Sigmoid colon (tissue), 4 donors: ENCODE measurements at regions not wholly inside any gene's neighbourhood (a gene's known extent, or its start where the extent isn't known, plus 50 kb on each side); places are given as distances from the start of the nearest gene placed in this dataset.
A peak's percentile ranks its signal among the peaks of the same experiment; 100 is the strongest.

ENCODE experiments used
- EP300 ChIP-seq, 4 donors: sonication (generic); formaldehyde crosslinking; IDR thresholded peaks; one replicate each; pipeline ENCODE4 v1.6.1; 2017; ENCODE audit warnings: antibody characterized with exemption in 4 of 4
- POLR2A ChIP-seq, 2 donors: fragments of 450-650 bp; IDR thresholded peaks; one replicate each; pipeline ENCODE4 v1.6.1; 2016; ENCODE audit warnings: antibody characterized with exemption in 2 of 2, mild to moderate bottlenecking in 2 of 2, moderate library complexity in 2 of 2

DNA sequence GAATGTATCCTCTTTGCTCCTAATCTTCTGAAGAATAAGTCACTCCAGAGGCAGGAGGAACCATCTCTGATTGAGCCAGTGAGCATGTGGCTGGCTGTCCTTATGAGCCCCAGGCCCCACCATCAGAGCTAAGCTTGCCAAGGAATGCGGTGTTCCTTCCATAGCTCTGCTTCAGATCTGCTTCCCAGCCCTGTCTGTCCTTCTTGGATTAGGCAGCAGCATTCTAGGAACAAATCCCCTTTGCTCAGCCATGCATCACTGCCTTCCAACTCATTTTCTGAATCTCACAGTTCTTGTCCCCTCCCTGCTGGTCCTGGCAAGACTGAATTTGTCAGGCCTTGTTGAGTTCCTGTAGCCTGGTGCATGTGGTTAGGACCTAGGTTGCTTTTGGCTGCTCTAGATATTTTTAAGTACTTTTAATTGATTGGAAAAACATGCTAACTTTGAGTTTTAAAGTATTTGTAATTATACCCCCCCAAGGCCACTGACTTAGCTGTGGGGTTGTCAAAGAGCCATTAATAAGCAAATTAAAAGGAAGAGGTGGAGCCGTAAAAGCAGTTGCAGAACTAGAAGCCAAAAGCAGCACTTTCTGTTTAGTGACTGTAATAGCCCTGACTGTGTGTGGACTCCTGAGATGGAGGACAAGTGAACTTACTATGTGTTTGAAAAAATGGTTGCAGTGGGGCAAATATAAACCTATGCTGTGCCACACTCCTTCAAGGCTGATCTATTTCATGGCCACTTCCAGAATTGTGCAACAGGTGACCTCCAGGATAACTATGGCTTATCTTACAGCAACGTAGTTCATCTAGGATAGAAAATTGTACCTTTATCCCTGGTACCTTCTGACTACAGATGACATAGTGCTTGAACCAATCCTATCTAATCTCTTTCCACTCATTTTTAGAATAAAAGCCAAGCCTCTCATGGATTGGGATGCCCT is 61.3 kb upstream of the BACH1 start:
- TF ChIP-seq EP300 (IDR thresholded peaks at IDR 0.05) (peak in 1 of 4 donors; percentile 16), POLR2A (IDR thresholded peaks at IDR 0.05) (no peak)
